Gastrocnemius medialis (tissue), 4 donors: ENCODE measurements at regions not wholly inside any gene's neighbourhood (a gene's known extent, or its start where the extent isn't known, plus 50 kb on each side); places are given as distances from the start of the nearest gene placed in this dataset.
"Not testable (repeated sequence)": the region's sequence is repeated elsewhere in the genome, so short reads cannot be mapped to it uniquely, and the experiment has no call there.

Experiments used
- ATAC-seq, 2 donors: fragments of 150-250 bp; one replicate each; pipeline ENCODE4 v1.9.1; 2016
- DNase-seq, 2 donors: peaks; one replicate each; pipeline ENCODE4 v3.0.0-alpha.2; 2019
- H3K27ac ChIP-seq, 4 donors: fragments of 200-600 bp; sonication (generic); 1 replicate in 1 of 4; 2 replicates in 3 of 4; pipeline ENCODE4 v1.5.1; 2016 to 2018; ENCODE audit warnings: mild to moderate bottlenecking in 2 of 4, moderate library complexity in 1 of 4
- H3K27me3 ChIP-seq, 3 donors: fragments of 200-600 bp; sonication (generic) in 2 of 3; 1 replicate in 1 of 3; 2 replicates in 2 of 3; pipeline versions ENCODE4 v1.5.1 to v1.6.0; 2016 to 2019; ENCODE audit warnings: mild to moderate bottlenecking in 1 of 3, moderate library complexity in 1 of 3
- H3K36me3 ChIP-seq, 2 donors: fragments of 200-600 bp; sonication (generic) in 1 of 2; one replicate each; pipeline ENCODE4 v1.5.1; 2017 to 2018
- H3K4me1 ChIP-seq, 2 donors: fragments of 200-600 bp; sonication (generic) in 1 of 2; one replicate each; pipeline ENCODE4 v1.5.1; 2016 to 2017; ENCODE audit warnings: mild to moderate bottlenecking in 2 of 2
- H3K4me3 ChIP-seq, 4 donors: fragments of 200-600 bp; sonication (generic) in 3 of 4; 1 replicate in 1 of 4; 2 replicates in 3 of 4; pipeline ENCODE4 v1.5.1; 2016 to 2019; ENCODE audit warnings: mild to moderate bottlenecking in 2 of 4
- H3K9me3 ChIP-seq, 3 donors: fragments of 200-600 bp; sonication (generic) in 2 of 3; 1 replicate in 1 of 3; 2 replicates in 2 of 3; pipeline ENCODE4 v1.5.1; 2016 to 2019
- in situ Hi-C, 4 donors: fragments of 200-750 bp; cut with MboI; loops; one replicate each; pipeline versions ENCODE4 v1.15.0 to v1.8.0; 2017; ENCODE audit warnings: low sequenced_read_pairs in 4 of 4
- intact Hi-C: fragments of 100-400 bp; cut with DNase I; formaldehyde crosslinking; loops from one replicate; pipeline ENCODE4 v1.15.1; 2023; ENCODE audit warnings: low total_unique reads

DNA sequence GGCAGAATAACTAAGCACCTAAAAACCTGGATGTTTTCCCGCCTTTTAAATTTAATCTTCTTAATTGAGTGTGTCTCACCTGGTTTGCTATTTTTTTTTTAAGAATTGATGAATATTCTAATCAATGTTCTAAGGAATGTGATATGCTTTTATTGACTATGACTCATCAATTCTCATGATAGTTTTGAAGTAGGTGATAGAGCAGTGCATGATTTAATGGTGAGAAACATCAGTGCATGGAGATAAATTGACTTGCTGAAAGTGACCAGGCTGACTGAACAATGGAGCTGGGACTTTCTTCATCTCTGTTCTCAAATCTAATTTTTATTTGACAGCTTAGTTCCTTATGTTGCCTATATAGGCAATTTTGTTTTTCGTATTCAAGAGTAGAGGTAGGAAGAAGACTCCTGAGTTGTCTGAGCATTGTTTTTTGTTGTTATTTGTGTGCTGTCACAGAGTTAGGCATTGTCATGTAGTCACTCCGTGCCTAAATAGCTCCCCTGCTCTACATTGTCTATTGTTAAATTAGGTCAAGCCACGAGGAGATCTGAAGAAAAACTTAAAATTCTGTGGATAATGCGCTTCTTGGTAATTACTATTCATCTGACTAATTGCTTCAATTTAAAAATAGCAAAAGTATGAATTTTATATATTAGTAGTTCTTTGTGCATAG lies 59.0 kb upstream of the NUTM2F start:
- DNase-seq, intact Hi-C loops, H3K36me3 ChIP-seq, H3K4me3 ChIP-seq, H3K27me3 ChIP-seq, in situ Hi-C loops, H3K9me3 ChIP-seq: not testable (repeated sequence)
- peak in 1 of 2 donors; percentile 58 for ATAC-seq
- peaks cover 12 to 17% of the 10 kb centered on the region in 2 donors for H3K4me1 ChIP-seq
- peak overlapping the region in 2 of 4 donors; percentile 3 to 53 for H3K27ac ChIP-seq

DNA sequence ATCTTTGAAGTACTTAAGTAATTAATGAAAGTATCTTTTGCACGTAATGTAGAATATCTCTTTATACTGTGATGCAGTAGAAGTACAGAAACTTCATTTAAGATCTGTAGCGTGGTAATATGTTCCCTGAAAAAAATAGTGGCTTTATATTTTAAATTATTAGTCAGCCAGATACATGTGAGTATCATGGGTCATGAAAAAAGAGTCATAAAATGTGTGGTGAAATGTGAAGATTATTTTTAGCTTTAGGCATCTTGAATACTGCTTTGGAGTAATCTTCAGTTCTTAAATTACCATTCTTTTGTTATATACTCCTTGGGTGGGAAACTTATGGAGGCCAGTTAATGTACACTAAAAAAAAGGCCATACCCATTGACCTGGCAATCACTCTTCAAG lies 59.6 kb upstream of the NUTM2F start:
- H3K9me3 ChIP-seq, in situ Hi-C loops: not testable (repeated sequence)

DNA sequence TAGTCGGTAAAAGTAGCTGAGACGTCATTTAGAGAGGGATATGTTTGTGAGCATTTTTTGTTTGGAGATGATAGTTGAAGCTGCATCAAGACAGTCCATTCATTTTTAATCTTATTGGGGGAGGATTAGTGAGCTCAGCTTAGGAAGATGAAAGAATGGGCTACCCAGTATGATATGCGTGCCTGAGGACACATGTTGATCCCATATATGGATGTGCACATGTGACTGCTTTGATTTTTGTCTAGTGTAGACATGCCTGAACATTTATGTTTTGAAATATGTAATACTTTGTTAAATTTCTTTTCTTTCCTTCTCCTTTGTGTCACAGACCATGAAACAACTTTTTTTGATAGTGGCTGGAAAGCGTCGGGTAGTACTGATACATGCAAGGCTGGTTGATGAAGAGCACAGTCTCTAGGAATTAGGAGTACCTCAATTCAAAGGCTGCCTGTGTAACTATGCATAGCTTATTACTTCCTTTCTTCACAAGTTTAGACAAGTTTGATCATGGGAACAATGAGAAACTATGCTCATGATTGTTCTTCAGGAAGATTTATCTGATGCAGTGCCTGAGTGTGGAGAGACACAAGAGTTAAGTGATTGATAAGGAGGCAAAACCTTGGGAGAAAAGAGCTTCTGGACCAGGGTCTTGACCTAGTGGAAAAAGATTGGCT lies 62.1 kb upstream of the NUTM2F start:
- intact Hi-C loops, H3K4me3 ChIP-seq, H3K36me3 ChIP-seq, DNase-seq, in situ Hi-C loops, H3K9me3 ChIP-seq, H3K27me3 ChIP-seq, H3K27ac ChIP-seq, ATAC-seq: not testable (repeated sequence)
- H3K4me1 ChIP-seq = peaks cover 12 to 19% of the 10 kb centered on the region in 2 donors

More for the DNA sequence above, 59.6 kb upstream of the NUTM2F start:
- H3K36me3 ChIP-seq, intact Hi-C loops, H3K4me3 ChIP-seq, DNase-seq, H3K27me3 ChIP-seq: not testable (repeated sequence)
- peak in 1 of 2 donors; percentile 80 for ATAC-seq
- peak overlapping the region in 2 of 4 donors; percentile 3 to 45 for H3K27ac ChIP-seq
- H3K4me1 ChIP-seq = peaks cover 12 to 17% of the 10 kb centered on the region in 2 donors

DNA sequence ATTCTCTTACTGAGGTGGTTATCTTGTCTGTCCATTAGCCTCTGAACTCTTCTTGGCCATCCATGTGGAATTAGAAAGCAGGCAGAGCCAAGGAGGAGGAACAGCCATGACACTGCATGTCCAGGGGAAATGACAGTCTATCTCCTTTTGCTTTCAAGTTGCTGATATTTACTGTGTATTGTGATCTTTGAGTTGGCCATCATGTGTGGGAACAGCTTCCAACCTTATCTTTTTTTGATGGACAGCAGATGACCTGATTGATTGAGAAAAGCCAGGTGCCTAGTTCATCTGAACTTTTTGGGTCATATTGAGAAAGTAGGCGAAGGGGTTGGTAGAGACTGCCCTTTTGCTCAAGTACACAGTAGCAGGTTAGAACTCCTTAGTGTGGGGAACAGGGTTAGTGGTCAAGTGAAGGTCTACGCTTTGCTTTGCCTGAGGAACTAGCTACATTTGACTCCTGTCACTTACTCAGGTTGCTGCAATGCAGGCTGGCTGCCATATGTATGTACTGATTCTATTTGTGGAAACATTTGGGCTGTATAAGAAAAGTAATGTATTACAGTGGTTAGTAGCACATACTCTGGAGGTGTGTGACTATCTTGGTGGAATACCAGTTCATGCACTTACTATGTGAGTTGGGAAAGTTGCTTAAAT lies 64.7 kb upstream of the NUTM2F start:
- H3K4me3 ChIP-seq, H3K27me3 ChIP-seq, intact Hi-C loops, DNase-seq, H3K4me1 ChIP-seq, in situ Hi-C loops, H3K36me3 ChIP-seq, H3K9me3 ChIP-seq: not testable (repeated sequence)
- ATAC-seq = peak; percentile 93 to 96
- H3K27ac ChIP-seq = peak overlapping the region in 1 of 4 donors; percentile 43

DNA sequence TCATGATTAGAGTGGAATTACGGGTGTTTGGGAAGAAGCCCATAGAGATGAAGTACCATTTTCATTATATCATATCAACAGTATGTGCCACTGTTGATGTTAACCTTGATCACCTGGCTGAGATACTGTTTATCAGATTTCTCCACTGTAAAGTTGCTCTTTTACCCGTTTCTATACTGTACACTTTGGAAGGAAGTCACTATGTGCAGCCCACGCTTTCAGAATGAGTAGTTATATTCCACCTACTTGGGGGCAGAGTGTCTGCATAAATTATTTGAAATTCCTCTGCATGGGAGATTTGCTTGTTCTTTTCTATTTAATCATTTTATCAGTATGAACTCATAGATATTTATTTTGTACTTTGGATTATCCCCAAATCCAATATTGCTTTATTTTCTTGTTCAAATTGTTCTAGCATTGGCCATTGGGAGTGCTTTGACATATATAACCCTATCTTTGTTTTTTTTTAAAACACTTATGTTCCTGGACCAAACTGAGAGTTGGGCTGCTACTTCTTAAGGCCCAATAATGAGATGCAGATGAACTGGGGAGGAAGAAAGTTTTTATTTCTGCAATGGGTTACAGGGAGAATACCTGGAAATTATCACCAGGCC lies 69.4 kb upstream of the NUTM2F start:
- H3K27me3 ChIP-seq, DNase-seq, H3K27ac ChIP-seq, H3K9me3 ChIP-seq, H3K4me3 ChIP-seq, H3K4me1 ChIP-seq, in situ Hi-C loops, ATAC-seq, H3K36me3 ChIP-seq, intact Hi-C loops: not testable (repeated sequence)

DNA sequence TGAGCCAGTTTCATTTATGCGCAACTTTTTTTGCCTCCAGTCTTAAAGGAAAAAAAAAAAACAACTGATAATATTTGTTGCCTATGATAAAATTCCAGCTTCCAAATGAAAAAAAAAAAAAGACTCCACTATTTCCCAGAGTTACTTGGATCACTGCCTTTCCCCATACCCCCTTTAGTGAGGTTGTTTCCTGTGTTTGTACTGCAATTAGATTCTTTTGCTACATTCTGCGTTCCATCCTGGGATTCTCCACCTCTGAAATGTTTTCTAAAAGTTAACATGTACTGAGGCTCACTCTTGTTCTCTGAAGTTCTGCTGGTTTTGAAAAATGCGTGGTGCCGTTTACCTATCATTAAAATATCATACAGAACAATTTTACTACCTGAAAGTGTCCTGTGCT lies 72.0 kb upstream of the NUTM2F start:
- H3K36me3 ChIP-seq, H3K9me3 ChIP-seq, DNase-seq, ATAC-seq, H3K27ac ChIP-seq, H3K4me3 ChIP-seq, H3K4me1 ChIP-seq, in situ Hi-C loops, H3K27me3 ChIP-seq, intact Hi-C loops: not testable (repeated sequence)

DNA sequence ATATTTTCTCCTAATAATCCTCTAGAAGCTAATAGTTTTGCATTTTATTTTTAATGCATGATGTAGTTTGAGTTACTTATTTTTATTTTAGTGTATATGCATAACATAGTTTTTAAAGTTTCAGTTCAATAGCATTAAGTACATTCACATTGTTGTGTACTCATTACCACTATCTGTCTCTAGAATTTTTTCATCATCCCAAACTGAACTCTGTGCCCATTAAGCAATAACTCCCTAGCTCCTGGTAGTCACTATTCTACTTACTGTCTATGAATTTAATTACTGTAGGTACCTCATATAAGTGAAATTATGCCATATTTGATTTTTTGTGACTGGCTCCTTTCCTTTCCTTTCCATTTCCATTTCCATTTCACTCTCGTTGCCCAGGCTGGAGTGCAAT lies 74.4 kb upstream of the NUTM2F start:
- H3K36me3 ChIP-seq, ATAC-seq, H3K4me3 ChIP-seq, in situ Hi-C loops, H3K4me1 ChIP-seq, H3K9me3 ChIP-seq, DNase-seq, H3K27me3 ChIP-seq, H3K27ac ChIP-seq, intact Hi-C loops: not testable (repeated sequence)

DNA sequence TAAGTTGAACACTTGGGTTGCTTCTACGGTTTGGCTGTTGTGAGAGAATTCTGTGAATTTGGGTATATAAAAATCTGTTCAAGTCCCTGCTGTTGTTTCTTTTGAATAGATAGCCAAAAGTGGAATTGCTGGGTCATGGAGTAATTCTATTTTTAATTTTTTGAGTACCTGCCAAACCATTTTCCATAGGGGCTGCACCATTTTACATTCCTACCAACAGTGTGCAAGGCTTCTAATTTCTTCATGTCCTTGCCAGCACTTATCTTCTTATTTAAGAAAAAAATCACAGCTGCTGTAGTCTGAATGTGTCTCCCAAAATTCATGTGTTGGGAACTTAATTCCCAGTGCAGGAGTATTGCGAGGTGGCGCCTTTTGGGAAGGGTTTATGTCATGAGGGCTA lies 75.1 kb upstream of the NUTM2F start:
- H3K27ac ChIP-seq = peak overlapping the region in 2 of 4 donors; percentile 1 to 14
- ATAC-seq, H3K36me3 ChIP-seq, in situ Hi-C loops, H3K9me3 ChIP-seq, DNase-seq, H3K27me3 ChIP-seq, H3K4me1 ChIP-seq, intact Hi-C loops, H3K4me3 ChIP-seq: not testable (repeated sequence)

DNA sequence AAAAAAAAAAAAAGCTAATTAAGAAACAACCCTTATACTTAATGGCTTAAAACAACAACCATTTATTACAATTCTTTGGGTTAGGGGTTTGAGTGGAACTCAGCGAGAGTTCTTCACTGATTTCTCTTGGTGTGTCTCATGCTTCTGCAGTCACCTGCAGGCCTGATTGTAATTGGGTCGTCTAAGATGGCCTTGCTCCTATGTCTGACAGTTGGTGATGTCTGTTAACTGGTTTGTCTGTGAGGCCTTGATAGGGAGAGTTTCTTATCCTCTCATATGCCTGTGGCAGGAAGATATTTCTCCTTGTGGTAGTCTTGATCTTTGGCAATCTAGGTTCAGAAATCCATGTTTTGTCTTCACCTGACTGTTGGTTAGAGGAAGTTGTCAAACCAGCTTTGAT lies 85.2 kb upstream of the NUTM2F start:
- H3K9me3 ChIP-seq, intact Hi-C loops, H3K4me1 ChIP-seq, H3K27ac ChIP-seq, in situ Hi-C loops, DNase-seq, H3K36me3 ChIP-seq, ATAC-seq, H3K4me3 ChIP-seq, H3K27me3 ChIP-seq: not testable (repeated sequence)

DNA sequence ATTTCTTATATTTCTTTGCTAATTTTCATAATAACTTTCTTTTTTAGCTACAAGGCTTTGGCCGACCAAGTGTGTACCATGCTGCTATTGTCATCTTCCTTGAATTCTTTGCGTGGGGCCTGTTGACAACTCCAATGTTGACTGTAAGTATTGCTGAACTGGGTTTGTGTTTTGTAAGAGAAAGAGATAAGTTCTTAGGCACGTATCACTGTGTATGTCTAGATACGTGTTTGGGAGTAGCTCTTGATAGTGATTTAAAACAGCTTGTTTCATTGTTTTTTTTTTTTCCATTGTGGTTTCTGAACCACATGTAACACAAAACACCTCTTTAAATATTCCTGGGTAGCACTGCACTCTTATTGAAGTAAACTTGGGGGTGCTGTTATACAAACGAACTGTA lies 86.7 kb upstream of the NUTM2F start:
- DNase-seq, H3K4me1 ChIP-seq, in situ Hi-C loops, H3K9me3 ChIP-seq, H3K36me3 ChIP-seq, H3K27ac ChIP-seq, H3K27me3 ChIP-seq, intact Hi-C loops, H3K4me3 ChIP-seq, ATAC-seq: not testable (repeated sequence)

DNA sequence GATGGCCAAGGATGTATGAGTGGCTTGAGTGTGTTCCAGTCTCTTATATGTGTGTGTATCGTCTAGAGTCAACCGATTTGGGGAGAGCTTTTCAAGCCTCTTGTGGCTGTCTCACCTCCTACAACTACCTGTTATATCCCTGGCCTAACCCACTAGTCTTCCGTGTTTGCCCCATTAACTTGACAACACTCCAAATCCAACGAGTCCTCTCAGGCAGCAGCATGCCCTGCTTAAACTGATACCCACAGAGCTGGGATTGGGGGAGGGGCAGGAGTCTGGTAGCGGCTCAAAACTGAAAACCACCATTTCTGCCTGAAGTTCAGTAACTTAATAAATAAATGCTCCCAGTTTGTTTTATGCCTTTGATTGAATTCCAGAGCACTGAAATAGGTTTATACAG lies 91.7 kb upstream of the NUTM2F start:
- H3K36me3 ChIP-seq, ATAC-seq, intact Hi-C loops, H3K4me3 ChIP-seq, H3K4me1 ChIP-seq, H3K9me3 ChIP-seq, in situ Hi-C loops, H3K27me3 ChIP-seq: not testable (repeated sequence)
- H3K27ac ChIP-seq = peak overlapping the region in 1 of 4 donors; percentile 9
- peak; percentile 2 to 17 for DNase-seq
